Common myeloid progenitor, CD34-positive (primary cell): ENCODE measurements at regions not wholly inside any gene's neighbourhood (a gene's known extent, or its start where the extent isn't known, plus 50 kb on each side); places are given as distances from the start of the nearest gene placed in this dataset.
A peak's percentile ranks its signal among the peaks of the same experiment; 100 is the strongest.

Experiments used
- CTCF ChIA-PET: fragments of 350-600 bp; sonication (Branson Sonifier 250); formaldehyde crosslinking; loops from one replicate; lab custom pipeline; 2021; ENCODE audit warnings: antibody characterized with exemption; lab: Charles Lee
- POLR2A ChIA-PET: fragments of 350-600 bp; sonication (Branson Sonifier 250); formaldehyde crosslinking; loops from one replicate; lab custom pipeline; 2021; ENCODE audit warnings: antibody characterized with exemption; lab: Charles Lee
- DNase-seq, 3 donors: peaks; one replicate each; pipeline versions ENCODE4 v3.0.0 to v3.0.0-alpha.2; 2013
- H3K27ac ChIP-seq, 2 experiments: 1 replicate in 1 of 2; 2 replicates in 1 of 2; pipeline ENCODE4 v1.7.0; 2013; ENCODE audit warnings: inconsistent platforms in 2 of 2, low read length in 2 of 2, mild to moderate bottlenecking in 2 of 2, low read depth in 1 of 2, moderate library complexity in 1 of 2; ENCODE audit not compliant: severe bottlenecking in 2 of 2, insufficient read depth in 1 of 2, poor library complexity in 1 of 2
- H3K27me3 ChIP-seq, 5 experiments: replicated peaks in 2 of 5; 1 replicate in 3 of 5; 2 replicates in 2 of 5; pipeline versions ENCODE4 v1.6.1 to v1.7.0; 2013; ENCODE audit warnings: low read length in 4 of 5, mild to moderate bottlenecking in 2 of 5, moderate library complexity in 2 of 5, inconsistent platforms in 1 of 5; ENCODE audit not compliant: insufficient read depth in 5 of 5, control insufficient read depth in 4 of 5
- H3K36me3 ChIP-seq, 4 experiments: 1 replicate in 2 of 4; 2 replicates in 2 of 4; pipeline versions ENCODE4 v1.6.1 to v1.7.0; 2013; ENCODE audit warnings: low read length in 3 of 4, control low read depth in 1 of 4, mild to moderate bottlenecking in 1 of 4; ENCODE audit not compliant: control insufficient read depth in 4 of 4, insufficient read depth in 4 of 4
- H3K4me1 ChIP-seq, 4 experiments: 1 replicate in 3 of 4; 2 replicates in 1 of 4; pipeline versions ENCODE4 v1.6.1 to v1.7.1; 2013; ENCODE audit warnings: low read length in 3 of 4, mild to moderate bottlenecking in 3 of 4, control low read depth in 1 of 4, inconsistent platforms in 1 of 4, moderate library complexity in 1 of 4; ENCODE audit not compliant: control insufficient read depth in 4 of 4, insufficient read depth in 4 of 4; ENCODE audit errors: control extremely low read depth in 1 of 4
- H3K4me3 ChIP-seq, 7 experiments: 1 replicate in 4 of 7; 2 replicates in 3 of 7; pipeline versions ENCODE4 v1.5.1 to v1.7.0; 2013; ENCODE audit warnings: mild to moderate bottlenecking in 7 of 7, low read length in 6 of 7, moderate library complexity in 6 of 7, inconsistent platforms in 2 of 7, low read depth in 2 of 7, control low read depth in 1 of 7; ENCODE audit not compliant: insufficient read depth in 4 of 7, control insufficient read depth in 1 of 7; ENCODE audit errors: extremely low read depth in 1 of 7
- H3K9me3 ChIP-seq, 5 experiments: 1 replicate in 4 of 5; 2 replicates in 1 of 5; pipeline versions ENCODE4 v1.6.1 to v1.7.1; 2013; ENCODE audit warnings: low read length in 4 of 5, mild to moderate bottlenecking in 2 of 5, inconsistent platforms in 1 of 5, low read depth in 1 of 5, moderate library complexity in 1 of 5; ENCODE audit not compliant: control insufficient read depth in 4 of 5, insufficient read depth in 2 of 5; ENCODE audit errors: control extremely low read depth in 1 of 5
- WGBS: methylation state at CpG from one replicate; pipeline ENCODE4 v1.1.5; 2013; ENCODE audit not compliant: insufficient coverage; 5-methylcytosine and 5-hydroxymethylcytosine counted together

DNA sequence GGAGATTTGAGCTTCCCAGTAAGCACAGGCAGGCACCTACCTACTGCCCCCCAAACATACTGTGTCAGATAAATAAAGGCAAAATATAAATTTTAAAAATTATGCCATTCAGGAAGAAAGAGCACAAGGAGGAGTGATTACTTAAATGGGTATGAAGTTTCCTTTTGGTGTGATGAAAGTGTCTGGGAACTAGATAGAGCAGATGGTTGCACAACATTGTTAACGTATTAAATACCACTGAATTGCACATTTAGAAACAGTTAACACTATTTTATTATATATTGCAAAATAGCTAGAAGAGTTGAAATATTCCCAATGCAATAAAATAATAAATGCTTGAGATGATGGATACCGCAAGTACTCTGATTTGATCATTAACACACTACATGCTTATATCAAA lies 374.7 kb upstream of the FGF13 start:
- ChIA-PET POLR2A (no interaction called here), CTCF (no interaction called here)
- no CpG with 5 or more reads among the region's 2 CpGs for WGBS
- H3K4me1 ChIP-seq = peaks cover 0 to 4% (median 2%) of the 10 kb centered on the region in 4 experiments
- H3K4me3 ChIP-seq = no peak overlapping the region
- no peak overlapping the region for H3K27ac ChIP-seq
- no peaks in the 10 kb centered on the region for H3K36me3 ChIP-seq
- H3K27me3 ChIP-seq = no peaks in the 10 kb centered on the region
- no peak for DNase-seq
- no peaks in the 10 kb centered on the region for H3K9me3 ChIP-seq

- peaks cover 0 to 4% (median 2%) of the 10 kb centered on the region in 4 experiments for H3K4me1 ChIP-seq
- no peak for DNase-seq
- no peak overlapping the region for H3K27ac ChIP-seq
- no peaks in the 10 kb centered on the region for H3K27me3 ChIP-seq
- H3K36me3 ChIP-seq = no peaks in the 10 kb centered on the region
- H3K9me3 ChIP-seq = no peaks in the 10 kb centered on the region
- no peak overlapping the region for H3K4me3 ChIP-seq
- CTCF ChIA-PET = no interaction called here
- POLR2A ChIA-PET = no interaction called here
Observed at GRCh38 chrX:139085404-139085803, 373.9 kb upstream of the FGF13 start.

DNA sequence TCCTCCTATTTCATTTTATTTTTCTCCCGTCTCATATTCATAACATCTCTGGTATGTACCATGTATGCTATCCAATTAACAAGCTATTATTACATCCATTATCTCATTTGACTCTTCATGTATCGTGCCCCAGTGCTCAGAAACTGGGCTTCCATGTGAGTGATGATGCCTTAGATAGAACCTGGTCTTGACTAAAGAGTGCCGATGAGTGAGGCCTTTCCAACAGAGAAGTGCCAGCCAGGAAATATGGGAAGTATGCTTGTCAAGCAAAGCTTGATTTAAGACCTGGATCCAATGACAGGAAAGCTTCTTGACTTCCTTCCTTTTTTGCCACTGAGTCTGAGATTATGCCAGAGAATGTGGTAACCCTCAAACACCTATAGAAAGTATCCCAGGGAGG lies 371.7 kb upstream of the FGF13 start:
- Histone ChIP-seq H3K27me3 (no peaks in the 10 kb centered on the region), H3K4me1 (peaks cover 0 to 4% (median 2%) of the 10 kb centered on the region in 4 experiments), H3K27ac (no peak overlapping the region), H3K36me3 (no peaks in the 10 kb centered on the region), H3K4me3 (no peak overlapping the region), H3K9me3 (no peaks in the 10 kb centered on the region)
- POLR2A ChIA-PET = no interaction called here
- 39% methylated on average over 3 of the region's 3 CpGs for WGBS
- CTCF ChIA-PET = no interaction called here
- peak; percentile 0 to 9 (median 5) for DNase-seq

- no peak for DNase-seq
- WGBS = 89% methylated on average over 3 of the region's 3 CpGs
- no peak overlapping the region for H3K27ac ChIP-seq
- ChIA-PET POLR2A (no interaction called here), CTCF (no interaction called here)
- peaks cover 0 to 4% (median 2%) of the 10 kb centered on the region in 4 experiments for H3K4me1 ChIP-seq
- no peaks in the 10 kb centered on the region for H3K9me3 ChIP-seq
- H3K4me3 ChIP-seq = no peak overlapping the region
- no peaks in the 10 kb centered on the region for H3K27me3 ChIP-seq
- H3K36me3 ChIP-seq = no peaks in the 10 kb centered on the region
Observed at GRCh38 chrX:139081965-139082364, 370.4 kb upstream of the FGF13 start.

GRCh38 chrX:139079789-139080188 lies 368.3 kb upstream of the FGF13 start:
- CTCF ChIA-PET = no interaction called here
- Histone ChIP-seq H3K27me3 (no peaks in the 10 kb centered on the region), H3K36me3 (no peaks in the 10 kb centered on the region), H3K4me1 (peaks cover 0 to 4% (median 2%) of the 10 kb centered on the region in 4 experiments), H3K27ac (no peak overlapping the region), H3K4me3 (no peak overlapping the region), H3K9me3 (no peaks in the 10 kb centered on the region)
- POLR2A ChIA-PET = no interaction called here
- no peak for DNase-seq
- no CpG with 5 or more reads among the region's 2 CpGs for WGBS

- no peaks in the 10 kb centered on the region for H3K9me3 ChIP-seq
- H3K4me3 ChIP-seq = no peak overlapping the region
- POLR2A ChIA-PET = no interaction called here
- CTCF ChIA-PET = no interaction called here
- H3K36me3 ChIP-seq = no peaks in the 10 kb centered on the region
- H3K27ac ChIP-seq = no peak overlapping the region
- no peak for DNase-seq
- 84% methylated on average over 4 of the region's 8 CpGs for WGBS
- H3K27me3 ChIP-seq = no peaks in the 10 kb centered on the region
- H3K4me1 ChIP-seq = peaks cover 0 to 4% (median 2%) of the 10 kb centered on the region in 4 experiments
Observed at GRCh38 chrX:139078761-139079280, 367.3 kb upstream of the FGF13 start.

DNA sequence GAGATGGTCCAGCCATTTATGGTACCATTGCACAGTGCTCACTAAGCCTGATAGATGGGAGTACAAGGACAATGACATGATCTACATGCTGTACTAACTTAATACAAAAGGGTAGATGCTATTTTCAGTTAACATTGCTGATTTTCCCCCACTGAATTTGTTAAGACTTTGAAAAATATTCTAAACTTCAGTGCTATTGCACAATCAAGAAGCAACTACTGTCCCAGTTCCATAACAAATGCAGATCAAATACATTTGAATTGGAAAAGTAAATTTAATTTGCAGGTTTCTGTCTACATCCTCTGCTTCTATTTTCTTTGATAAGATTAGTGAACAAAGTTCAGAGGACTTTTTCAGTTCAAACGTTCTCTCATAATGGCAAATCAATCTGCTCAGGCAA lies 366.8 kb upstream of the FGF13 start:
- Histone ChIP-seq H3K9me3 (no peaks in the 10 kb centered on the region), H3K27me3 (no peaks in the 10 kb centered on the region), H3K4me3 (no peak overlapping the region), H3K36me3 (no peaks in the 10 kb centered on the region), H3K27ac (no peak overlapping the region), H3K4me1 (peaks cover 0 to 4% (median 2%) of the 10 kb centered on the region in 4 experiments)
- 80% methylated on average over 1 of the region's 1 CpG for WGBS
- ChIA-PET POLR2A (no interaction called here), CTCF (no interaction called here)
- no peak for DNase-seq
